GM23338 (cell line): ENCODE measurements at regions not wholly inside any gene's neighbourhood (a gene's known extent, or its start where the extent isn't known, plus 50 kb on each side); places are given as distances from the start of the nearest gene placed in this dataset.

ENCODE experiments used
- ATAC-seq: fragments of 200-7000 bp; cut with Tn5 transposase; 3 replicates; pipeline ENCODE4 v1.9.1; 2020
- DNase-seq: peaks from one replicate; pipeline ENCODE4 v3.0.0-alpha.2; 2015; ENCODE audit warnings: low spot score
- H2AFZ ChIP-seq: fragments of 200-600 bp; sonication (generic); 2 replicates; pipeline ENCODE4 v1.8.0; 2016; ENCODE audit warnings: antibody characterized with exemption, mild to moderate bottlenecking, moderate library complexity
- H3F3A ChIP-seq: fragments of 200-600 bp; sonication (generic); replicated peaks from 2 replicates; pipeline ENCODE4 v1.8.0; 2017; ENCODE audit warnings: antibody characterized with exemption, mixed run types, low read depth
- H3K27ac ChIP-seq: fragments of 200-600 bp; sonication (generic); 2 replicates; pipeline ENCODE4 v1.6.1; 2016; ENCODE audit warnings: low read depth
- H3K27me3 ChIP-seq: fragments of 200-600 bp; sonication (generic); 2 replicates; pipeline ENCODE4 v1.8.0; 2016; ENCODE audit warnings: mild to moderate bottlenecking, mixed run types, moderate library complexity; ENCODE audit not compliant: insufficient read depth
- H3K36me3 ChIP-seq: fragments of 200-600 bp; sonication (generic); 2 replicates; pipeline ENCODE4 v1.8.0; 2016; ENCODE audit warnings: mild to moderate bottlenecking; ENCODE audit not compliant: insufficient read depth
- H3K4me1 ChIP-seq: fragments of 200-600 bp; sonication (generic); 2 replicates; pipeline ENCODE4 v1.8.0; 2016; ENCODE audit warnings: mild to moderate bottlenecking, moderate library complexity; ENCODE audit not compliant: insufficient read depth
- H3K4me2 ChIP-seq: fragments of 200-600 bp; sonication (generic); 2 replicates; pipeline ENCODE4 v1.7.1; 2017; ENCODE audit warnings: mixed run types
- H3K4me3 ChIP-seq: fragments of 200-600 bp; sonication (generic); 2 replicates; pipeline ENCODE4 v1.6.1; 2016; ENCODE audit warnings: mixed run types
- H3K79me2 ChIP-seq: fragments of 200-600 bp; sonication (generic); replicated peaks from 2 replicates; pipeline ENCODE4 v1.8.0; 2017; ENCODE audit warnings: mild to moderate bottlenecking; ENCODE audit not compliant: insufficient read depth
- H3K9me2 ChIP-seq: fragments of 200-600 bp; sonication (generic); 2 replicates; pipeline ENCODE4 v1.8.0; 2017; ENCODE audit not compliant: insufficient read depth
- H4K20me1 ChIP-seq: fragments of 200-600 bp; sonication (generic); replicated peaks from 2 replicates; pipeline ENCODE4 v1.8.0; 2017; ENCODE audit warnings: mild to moderate bottlenecking; ENCODE audit not compliant: insufficient read depth
- H3K27ac Mint-ChIP-seq: 2 replicates; pipeline ENCODE4 v1.8.0; 2020; ENCODE audit warnings: inconsistent platforms, mild to moderate bottlenecking, moderate library complexity, mixed read lengths
- H3K27me3 Mint-ChIP-seq: 3 replicates; pipeline ENCODE4 v1.8.0; 2022; ENCODE audit warnings: low read depth, mild to moderate bottlenecking, moderate library complexity, mixed read lengths, inconsistent platforms; ENCODE audit not compliant: insufficient read depth, poor library complexity
- H3K36me3 Mint-ChIP-seq: 3 replicates; pipeline ENCODE4 v1.8.0; 2021; ENCODE audit warnings: low read depth, mild to moderate bottlenecking, inconsistent platforms, moderate library complexity, mixed read lengths
- H3K4me1 Mint-ChIP-seq: 3 replicates; pipeline ENCODE4 v1.8.0; 2020; ENCODE audit warnings: mild to moderate bottlenecking, inconsistent platforms, mixed read lengths
- H3K4me3 Mint-ChIP-seq: 3 replicates; pipeline ENCODE4 v1.8.0; 2021; ENCODE audit warnings: moderate library complexity, mild to moderate bottlenecking, inconsistent platforms, mixed read lengths
- H3K9me3 Mint-ChIP-seq: 3 replicates; pipeline ENCODE4 v1.8.0; 2020; ENCODE audit warnings: moderate library complexity, mild to moderate bottlenecking, inconsistent platforms, mixed read lengths
- CREB1 ChIP-seq: fragments of 250-450 bp; sonication (Bioruptor Pico); IDR thresholded peaks from 2 replicates; pipeline ENCODE4 v1.5.0; 2020; ENCODE audit warnings: low read depth, mild to moderate bottlenecking, moderate library complexity
- CTCF ChIP-seq, 2 experiments: fragments of 200-600 bp in 1 of 2; sonication (generic) in 1 of 2; conservative IDR thresholded peaks; 2 replicates each; pipeline versions ENCODE4 v1.5.1 to v1.6.1; 2016 to 2017; ENCODE audit warnings: antibody characterized with exemption in 2 of 2, low read depth in 2 of 2, mild to moderate bottlenecking in 2 of 2, moderate library complexity in 1 of 2
- ETS1 ChIP-seq: IDR thresholded peaks from 2 replicates; pipeline ENCODE4 v1.6.1; 2016; ENCODE audit warnings: antibody characterized with exemption
- EZH2 ChIP-seq: fragments of 200-600 bp; sonication (generic); IDR thresholded peaks from one replicate; pipeline ENCODE4 v1.8.0; 2017; ENCODE audit warnings: antibody characterized with exemption, mild to moderate bottlenecking, low read depth; ENCODE audit not compliant: unreplicated experiment
- EZH2phosphoT487 ChIP-seq: fragments of 200-600 bp; sonication (generic); IDR thresholded peaks from one replicate; pipeline ENCODE4 v1.8.1; 2018; ENCODE audit warnings: antibody characterized with exemption; ENCODE audit not compliant: unreplicated experiment
- JUNB ChIP-seq: IDR thresholded peaks from one replicate; pipeline ENCODE4 v1.6.1; 2016; ENCODE audit warnings: antibody characterized with exemption; ENCODE audit not compliant: unreplicated experiment
- NANOG ChIP-seq: IDR thresholded peaks from 2 replicates; pipeline ENCODE4 v1.6.1; 2016; ENCODE audit warnings: antibody characterized with exemption, borderline replicate concordance
- POLR2AphosphoS5 ChIP-seq: IDR thresholded peaks from 2 replicates; pipeline ENCODE4 v1.6.1; 2016; ENCODE audit warnings: antibody characterized with exemption, low read depth
- REST ChIP-seq: IDR thresholded peaks from one replicate; pipeline ENCODE4 v1.6.1; 2018; ENCODE audit warnings: antibody characterized with exemption; ENCODE audit not compliant: unreplicated experiment
- STAT1 ChIP-seq: IDR thresholded peaks from one replicate; pipeline ENCODE4 v1.6.1; 2016; ENCODE audit warnings: antibody characterized with exemption; ENCODE audit not compliant: unreplicated experiment
- ZNF114 ChIP-seq: fragments of 250-450 bp; sonication (Bioruptor Pico); IDR thresholded peaks from 2 replicates; pipeline ENCODE4 v1.5.0; 2020; ENCODE audit warnings: mild to moderate bottlenecking, moderate library complexity
- ZNF331 ChIP-seq: fragments of 250-450 bp; sonication (Bioruptor Pico); IDR thresholded peaks from 2 replicates; pipeline ENCODE4 v1.5.0; 2020; ENCODE audit warnings: low read depth, mild to moderate bottlenecking, moderate library complexity
- ZNF462 ChIP-seq: fragments of 250-450 bp; sonication (Bioruptor Pico); IDR thresholded peaks from 2 replicates; pipeline ENCODE4 v1.5.0; 2020; ENCODE audit warnings: mild to moderate bottlenecking, moderate library complexity

- H3K4me1 Mint-ChIP-seq = no peaks in the 10 kb centered on the region; the same call in 1 of the 3 replicates
Measured at GRCh38 chr6:81813305-81813704, 60.8 kb upstream of the TENT5A start.

More at GRCh38 chr6:81813305-81813704, 60.8 kb upstream of the TENT5A start:
- Histone ChIP-seq H3K4me2 (no peak overlapping the region), H3K4me3 (no peak overlapping the region), H3K27ac (no peak overlapping the region), H3F3A (no peaks in the 10 kb centered on the region), H3K9me2 (peaks cover 9% of the 10 kb centered on the region), H2AFZ (no peak overlapping the region), H4K20me1 (no peaks in the 10 kb centered on the region), H3K4me1 (no peaks in the 10 kb centered on the region), H3K79me2 (no peaks in the 10 kb centered on the region), H3K36me3 (no peaks in the 10 kb centered on the region), H3K27me3 (no peaks in the 10 kb centered on the region)
- Mint-ChIP-seq H3K36me3 (no peaks in the 10 kb centered on the region), H3K27me3 (no peaks in the 10 kb centered on the region), H3K27ac (no peak overlapping the region), H3K4me3 (no peak overlapping the region), H3K9me3 (no peaks in the 10 kb centered on the region)
- TF ChIP-seq STAT1 (no peak), ETS1 (no peak), ZNF462 (no peak), CTCF (conservative IDR thresholded peaks at IDR 0.05; ENCODE audit: low read depth in 2 of 2) (no peak), POLR2AphosphoS5 (no peak), REST (no peak), EZH2phosphoT487 (no peak), JUNB (no peak), ZNF114 (CRISPR knock-in tag) (no peak), EZH2 (no peak), NANOG (no peak), ZNF331 (CRISPR knock-in tag) (no peak), CREB1 (CRISPR knock-in tag) (no peak)
- DNase-seq (no peak), ATAC-seq (no peak)
